ENCODE measurements at regions not wholly inside any gene's neighbourhood (a gene's known extent, or its start where the extent isn't known, plus 50 kb on each side); places are given as distances from the start of the nearest gene placed in this dataset.

- TF ChIP-seq CTCF (IDR thresholded peaks at IDR 0.05) (no peak), POLR2A (IDR thresholded peaks at IDR 0.05) (no peak)
- DNase-seq, result no peak
- Histone ChIP-seq H3K36me3 (replicated peaks in 1 of 2; ENCODE audit: insufficient read depth in 1 of 2, low read depth in 2 of 2) (no peaks in the 10 kb centered on the region), H3K27me3 (no peaks in the 10 kb centered on the region), H3K27ac (peak overlapping the region in 1 of 4 donors; percentile 39), H3K4me1 (peaks cover 28% of the 10 kb centered on the region), H3K4me3 (no peak overlapping the region), H3K9me3 (no peaks in the 10 kb centered on the region)
- intact Hi-C loops (cut with DNase I), result no loop called here
- ATAC-seq, result peak; percentile 59
- WGBS, 2 donors, result 22 to 47% methylated on average over 2 of the region's 2 CpGs
These were observed 106.1 kb upstream of the HABP2 start for GRCh38 chr10:113446739-113447138.

DNA sequence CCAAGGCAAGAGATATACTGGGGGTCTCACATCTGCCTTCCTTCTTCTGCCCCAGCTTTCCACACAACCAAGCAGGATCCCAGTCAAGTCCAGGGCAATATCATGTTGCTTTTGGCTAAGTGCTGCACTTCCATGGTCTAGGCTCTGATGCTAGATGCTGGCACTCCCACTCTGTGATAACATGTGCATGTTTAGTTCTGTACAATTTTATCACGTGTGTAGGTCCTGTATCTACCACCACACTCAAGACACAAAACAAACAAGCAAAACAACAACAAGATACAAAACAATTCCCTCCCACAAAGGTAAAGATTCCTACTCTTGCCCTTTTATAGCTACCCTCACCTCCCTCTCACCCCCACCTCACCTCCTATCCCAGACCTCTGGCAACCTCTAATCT, 105.6 kb upstream of the HABP2 start:
- intact Hi-C loops (cut with DNase I), result no loop called here
- H3K4me3 ChIP-seq, result no peak overlapping the region
- no peaks in the 10 kb centered on the region for H3K36me3 ChIP-seq (replicated peaks in 1 of 2; ENCODE audit: insufficient read depth in 1 of 2, low read depth in 2 of 2)
- WGBS, 2 donors, result 28 to 29% methylated on average over 1 of the region's 1 CpG
- no peaks in the 10 kb centered on the region for H3K27me3 ChIP-seq
- peaks cover 28% of the 10 kb centered on the region for H3K4me1 ChIP-seq
- no peaks in the 10 kb centered on the region for H3K9me3 ChIP-seq
- no peak for DNase-seq
- no peak for TF ChIP-seq CTCF (IDR thresholded peaks at IDR 0.05)
- TF ChIP-seq POLR2A (IDR thresholded peaks at IDR 0.05), result no peak
- peak; percentile 39 for ATAC-seq
- H3K27ac ChIP-seq, result peak overlapping the region in 1 of 4 donors; percentile 39

DNA sequence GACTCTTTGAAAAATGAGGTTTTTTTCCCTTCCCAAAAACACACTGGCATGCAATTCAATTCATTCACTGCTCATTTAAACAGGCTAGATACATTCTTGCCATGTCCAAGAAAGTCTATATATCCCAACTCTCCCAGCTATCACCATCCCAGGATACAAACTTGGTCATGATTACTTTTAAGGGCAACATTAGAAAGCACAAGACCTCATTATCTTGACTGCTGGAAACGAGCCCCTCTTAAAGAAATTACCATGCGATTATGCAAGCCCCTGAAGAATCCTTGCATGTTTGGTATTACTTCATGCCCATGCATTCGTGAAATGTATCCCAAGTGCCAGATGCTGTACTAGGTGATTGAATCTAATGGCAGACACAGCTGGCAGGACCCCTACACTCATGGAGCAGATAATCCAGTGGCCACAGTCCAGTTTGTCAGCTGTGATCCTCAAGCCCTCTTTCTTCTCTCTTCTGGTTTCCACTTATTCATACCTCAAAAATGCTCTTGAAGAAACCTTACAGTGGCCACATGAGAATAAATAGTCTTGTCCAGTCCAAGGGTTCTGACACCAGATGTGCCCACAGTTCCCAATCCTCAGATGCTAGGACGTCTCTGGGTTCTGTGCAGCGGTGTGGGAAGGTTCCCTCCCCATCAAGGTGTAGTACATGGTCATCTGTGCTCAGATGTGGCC, 103.7 kb upstream of the HABP2 start:
- H3K36me3 ChIP-seq (replicated peaks in 1 of 2; ENCODE audit: insufficient read depth in 1 of 2, low read depth in 2 of 2), result no peaks in the 10 kb centered on the region
- H3K9me3 ChIP-seq, result no peaks in the 10 kb centered on the region
- peaks cover 25% of the 10 kb centered on the region for H3K4me1 ChIP-seq
- no peak overlapping the region for H3K27ac ChIP-seq
- TF ChIP-seq POLR2A (IDR thresholded peaks at IDR 0.05) (no peak), CTCF (IDR thresholded peaks at IDR 0.05) (no peak)
- ATAC-seq (no peak), DNase-seq (no peak)
- WGBS, 2 donors, result 74 to 76% methylated on average over 5 of the region's 5 CpGs
- H3K4me3 ChIP-seq, result no peak overlapping the region
- intact Hi-C loops (cut with DNase I), result no loop called here
- H3K27me3 ChIP-seq, result no peaks in the 10 kb centered on the region

DNA sequence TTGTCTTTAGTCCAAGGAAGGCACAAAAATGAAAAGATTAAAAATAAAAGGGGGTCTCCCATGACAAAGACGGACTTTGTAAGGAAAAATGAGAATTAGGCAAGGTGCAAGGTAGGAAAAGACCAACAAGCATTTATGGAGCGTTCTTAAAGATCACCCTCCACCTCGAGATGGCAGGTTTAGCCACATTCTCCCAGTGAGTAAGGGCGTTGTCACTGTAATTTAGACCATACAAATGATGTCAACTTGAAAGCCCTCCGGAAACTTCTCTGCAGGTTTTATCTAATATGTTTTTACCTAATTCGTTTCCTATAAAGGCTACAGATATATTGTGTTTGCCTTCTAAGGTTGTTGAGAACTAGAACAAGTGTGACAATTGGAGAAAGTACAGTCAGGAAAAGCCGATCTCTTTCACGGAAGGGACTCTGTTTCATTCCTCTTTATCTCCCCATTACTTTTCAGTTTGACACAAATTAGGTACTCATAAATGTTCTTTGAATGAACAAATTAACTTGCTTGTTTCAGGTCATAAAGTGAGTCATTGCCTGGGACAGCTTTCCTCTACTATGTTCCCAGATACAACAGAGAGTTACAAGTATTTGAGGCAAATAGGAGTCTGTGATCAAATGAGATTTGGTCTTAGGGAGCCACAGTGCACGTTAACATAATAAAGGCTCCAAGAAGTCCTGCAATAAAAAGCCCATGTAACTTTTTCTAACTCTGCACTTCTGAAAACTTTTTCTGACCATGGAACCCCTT, 102.6 kb upstream of the HABP2 start:
- Histone ChIP-seq H3K4me3 (no peak overlapping the region), H3K4me1 (peaks cover 35% of the 10 kb centered on the region), H3K36me3 (replicated peaks in 1 of 2; ENCODE audit: insufficient read depth in 1 of 2, low read depth in 2 of 2) (no peaks in the 10 kb centered on the region), H3K9me3 (no peaks in the 10 kb centered on the region), H3K27me3 (no peaks in the 10 kb centered on the region), H3K27ac (no peak overlapping the region)
- DNase-seq (no peak), ATAC-seq (no peak)
- 58 to 60% methylated on average over 9 of the region's 9 CpGs for WGBS, 2 donors
- TF ChIP-seq CTCF (IDR thresholded peaks at IDR 0.05) (no peak), POLR2A (IDR thresholded peaks at IDR 0.05) (no peak)
- intact Hi-C loops (cut with DNase I), result no loop called here

Measured in body of pancreas (tissue), 4 donors.